NOMO-1 treated with dmso at 0.1 percent for 144 hours (cell line): ENCODE measurements at regions not wholly inside any gene's neighbourhood (a gene's known extent, or its start where the extent isn't known, plus 50 kb on each side); places are given as distances from the start of the nearest gene placed in this dataset.

Experiments used
- DNase-seq: peaks from one replicate; lab custom pipeline; 2025; ENCODE audit not compliant: unreplicated experiment; lab: John Stamatoyannopoulos, UW

- no peak for DNase-seq
Observed at GRCh38 chr14:101459551-101459900, 101.8 kb upstream of the DIO3 start.

- no peak for DNase-seq
Observed at GRCh38 chr14:101460521-101460920, 100.8 kb upstream of the DIO3 start.

GRCh38 chr14:101460986-101461750 is 100.1 kb upstream of the DIO3 start:
- DNase-seq = no peak

GRCh38 chr14:101461891-101462290 is 99.4 kb upstream of the DIO3 start:
- DNase-seq = no peak

- no peak for DNase-seq
Observed at GRCh38 chr14:101462726-101463565, 98.3 kb upstream of the DIO3 start.

GRCh38 chr14:101463566-101464171 is 97.6 kb upstream of the DIO3 start:
- DNase-seq = no peak

- no peak for DNase-seq
Observed at GRCh38 chr14:101464310-101464983, 96.8 kb upstream of the DIO3 start.

- no peak for DNase-seq
Observed at GRCh38 chr14:101464984-101465794, 96.1 kb upstream of the DIO3 start.

- no peak for DNase-seq
Observed at GRCh38 chr14:101465795-101466448, 95.4 kb upstream of the DIO3 start.

- no peak for DNase-seq
Observed at GRCh38 chr14:101466456-101467180, 94.7 kb upstream of the DIO3 start.

GRCh38 chr14:101467181-101467926 is 93.9 kb upstream of the DIO3 start:
- no peak for DNase-seq

GRCh38 chr14:101469382-101470247 is 91.7 kb upstream of the DIO3 start:
- DNase-seq = no peak

- no peak for DNase-seq
Observed at GRCh38 chr14:101470266-101470665, 91.0 kb upstream of the DIO3 start.

- DNase-seq = no peak
Observed at GRCh38 chr14:101471723-101472517, 89.4 kb upstream of the DIO3 start.

- DNase-seq = no peak
Observed at GRCh38 chr14:101472518-101472849, 88.8 kb upstream of the DIO3 start.

- DNase-seq = no peak
Observed at GRCh38 chr14:101473045-101473729, 88.1 kb upstream of the DIO3 start.
